ENCODE measurements at regions not wholly inside any gene's neighbourhood (a gene's known extent, or its start where the extent isn't known, plus 50 kb on each side); places are given as distances from the start of the nearest gene placed in this dataset.

- Histone ChIP-seq H3K79me2 (replicated peaks; ENCODE audit: insufficient read depth, low read length) (peaks cover 3% of the 10 kb centered on the region), H3K27me3 (ENCODE audit: insufficient read depth, low read depth, low read length) (peaks cover 12% of the 10 kb centered on the region), H3K9ac (ENCODE audit: low read length) (no peak overlapping the region), H3F3A (ENCODE audit: insufficient read depth, low read length, poor library complexity, severe bottlenecking) (no peaks in the 10 kb centered on the region), H3K36me3 (ENCODE audit: insufficient read depth, low read length) (no peaks in the 10 kb centered on the region), H4K20me1 (ENCODE audit: insufficient read depth) (no peaks in the 10 kb centered on the region), H3K9me2 (ENCODE audit: insufficient read depth, low read length) (no peaks in the 10 kb centered on the region), H3K4me3 (ENCODE audit: low read length) (no peak overlapping the region), H3K9me3 (ENCODE audit: low read length) (no peaks in the 10 kb centered on the region), H3K27ac (ENCODE audit: low read length) (no peak overlapping the region), H3K4me2 (ENCODE audit: low read length) (no peak overlapping the region), H2AFZ (ENCODE audit: low read depth, low read length) (no peak overlapping the region)
- TF ChIP-seq POLR2AphosphoS5 (IDR thresholded peaks at IDR 0.05) (no peak), REST (IDR thresholded peaks at IDR 0.05; ENCODE audit: borderline replicate concordance) (no peak), TAF1 (IDR thresholded peaks at IDR 0.05; ENCODE audit: low read depth) (no peak), EP300 (conservative IDR thresholded peaks at IDR 0.05; ENCODE audit: poor library complexity, severe bottlenecking) (no peak), RAD21 (conservative IDR thresholded peaks at IDR 0.05) (no peak), MXI1 (conservative IDR thresholded peaks at IDR 0.05; ENCODE audit: poor library complexity, severe bottlenecking) (no peak), CTCF (IDR thresholded peaks at IDR 0.05; ENCODE audit: poor library complexity, severe bottlenecking) (no peak), SMC3 (conservative IDR thresholded peaks at IDR 0.05; ENCODE audit: poor library complexity) (no peak), EZH2 (IDR thresholded peaks at IDR 0.05; ENCODE audit: borderline replicate concordance, insufficient read depth, low read length, poor library complexity, severe bottlenecking) (no peak)
These were observed 62.7 kb upstream of the CCDC160 start for GRCh38 chrX:134174273-134174660.

GRCh38 chrX:134174859-134175258 is 62.1 kb upstream of the CCDC160 start:
- Histone ChIP-seq H3K4me3 (ENCODE audit: low read length) (no peak overlapping the region), H3K27me3 (ENCODE audit: insufficient read depth, low read depth, low read length) (peaks cover 12% of the 10 kb centered on the region), H3K4me2 (ENCODE audit: low read length) (no peak overlapping the region), H4K20me1 (ENCODE audit: insufficient read depth) (no peaks in the 10 kb centered on the region), H3K9ac (ENCODE audit: low read length) (no peak overlapping the region), H3K27ac (ENCODE audit: low read length) (no peak overlapping the region), H3K9me3 (ENCODE audit: low read length) (no peaks in the 10 kb centered on the region), H2AFZ (ENCODE audit: low read depth, low read length) (no peak overlapping the region), H3F3A (ENCODE audit: insufficient read depth, low read length, poor library complexity, severe bottlenecking) (no peaks in the 10 kb centered on the region), H3K79me2 (replicated peaks; ENCODE audit: insufficient read depth, low read length) (peaks cover 3% of the 10 kb centered on the region), H3K36me3 (ENCODE audit: insufficient read depth, low read length) (no peaks in the 10 kb centered on the region), H3K9me2 (ENCODE audit: insufficient read depth, low read length) (no peaks in the 10 kb centered on the region)
- TF ChIP-seq CTCF (IDR thresholded peaks at IDR 0.05; ENCODE audit: poor library complexity, severe bottlenecking): no peak
- no peak for TF ChIP-seq SMC3 (conservative IDR thresholded peaks at IDR 0.05; ENCODE audit: poor library complexity)
- TF ChIP-seq TAF1 (IDR thresholded peaks at IDR 0.05; ENCODE audit: low read depth): no peak
